ENCODE measurements at regions not wholly inside any gene's neighbourhood (a gene's known extent, or its start where the extent isn't known, plus 50 kb on each side); places are given as distances from the start of the nearest gene placed in this dataset.

GRCh38 chr3:44016818-44017217 is 224.9 kb upstream of the TOPAZ1 start:
- no peak overlapping the region for H3K4me3 Mint-ChIP-seq

GRCh38 chr3:44018926-44019325 is 222.8 kb upstream of the TOPAZ1 start:
- no peak for ATAC-seq

More at GRCh38 chr3:44016818-44017217, 224.9 kb upstream of the TOPAZ1 start:
- no peak for DNase-seq (ENCODE audit: low spot score)
- ATAC-seq, result peak in 1 of 2 donors; percentile 51
- Mint-ChIP-seq H3K4me1 (ENCODE audit: low read depth in 2 of 2) (no peaks in the 10 kb centered on the region), H3K27ac (no peak overlapping the region), H3K27me3 (peaks cover 33 to 55% of the 10 kb centered on the region in 2 donors), H3K9me3 (no peaks in the 10 kb centered on the region), H3K36me3 (no peaks in the 10 kb centered on the region)

GRCh38 chr3:44019736-44020135 is 221.9 kb upstream of the TOPAZ1 start:
- Mint-ChIP-seq H3K4me3 (no peak overlapping the region), H3K4me1 (ENCODE audit: low read depth in 2 of 2) (peaks cover 0 to 3% of the 10 kb centered on the region in 2 donors), H3K36me3 (no peaks in the 10 kb centered on the region), H3K9me3 (no peaks in the 10 kb centered on the region), H3K27me3 (peaks cover 42 to 79% of the 10 kb centered on the region in 2 donors), H3K27ac (no peak overlapping the region)
- DNase-seq (ENCODE audit: low spot score) (no peak), ATAC-seq (no peak)

More at GRCh38 chr3:44018926-44019325, 222.8 kb upstream of the TOPAZ1 start:
- Mint-ChIP-seq H3K36me3 (no peaks in the 10 kb centered on the region), H3K27ac (no peak overlapping the region), H3K4me3 (no peak overlapping the region), H3K4me1 (ENCODE audit: low read depth in 2 of 2) (peaks cover 0 to 3% of the 10 kb centered on the region in 2 donors), H3K9me3 (no peaks in the 10 kb centered on the region), H3K27me3 (peaks cover 39 to 71% of the 10 kb centered on the region in 2 donors)
- no peak for DNase-seq (ENCODE audit: low spot score)

GRCh38 chr3:44020143-44020542 is 221.5 kb upstream of the TOPAZ1 start:
- Mint-ChIP-seq H3K4me3 (no peak overlapping the region), H3K27ac (no peak overlapping the region), H3K36me3 (no peaks in the 10 kb centered on the region), H3K4me1 (ENCODE audit: low read depth in 2 of 2) (peaks cover 0 to 3% of the 10 kb centered on the region in 2 donors), H3K27me3 (peaks cover 40 to 83% of the 10 kb centered on the region in 2 donors), H3K9me3 (no peaks in the 10 kb centered on the region)
- ATAC-seq (no peak), DNase-seq (ENCODE audit: low spot score) (no peak)

GRCh38 chr3:44021651-44022594 is 219.8 kb upstream of the TOPAZ1 start:
- Mint-ChIP-seq H3K27me3 (peaks cover 38 to 90% of the 10 kb centered on the region in 2 donors), H3K27ac (no peak overlapping the region), H3K36me3 (no peaks in the 10 kb centered on the region), H3K4me3 (no peak overlapping the region), H3K9me3 (no peaks in the 10 kb centered on the region), H3K4me1 (ENCODE audit: low read depth in 2 of 2) (peaks cover 0 to 3% of the 10 kb centered on the region in 2 donors)
- no peak for DNase-seq (ENCODE audit: low spot score)
- ATAC-seq, result no peak

- no peak for ATAC-seq
- H3K36me3 Mint-ChIP-seq, result no peaks in the 10 kb centered on the region
- H3K9me3 Mint-ChIP-seq, result no peaks in the 10 kb centered on the region
- H3K27ac Mint-ChIP-seq, result no peak overlapping the region
- no peak overlapping the region for H3K4me3 Mint-ChIP-seq
- DNase-seq (ENCODE audit: low spot score), result no peak
- peaks cover 44 to 88% of the 10 kb centered on the region in 2 donors for H3K27me3 Mint-ChIP-seq
- H3K4me1 Mint-ChIP-seq (ENCODE audit: low read depth in 2 of 2), result peaks cover 0 to 3% of the 10 kb centered on the region in 2 donors
These were observed 217.6 kb upstream of the TOPAZ1 start for GRCh38 chr3:44023961-44024593.

- Mint-ChIP-seq H3K9me3 (no peaks in the 10 kb centered on the region), H3K36me3 (no peaks in the 10 kb centered on the region), H3K4me1 (ENCODE audit: low read depth in 2 of 2) (peaks cover 0 to 3% of the 10 kb centered on the region in 2 donors), H3K27ac (no peak overlapping the region), H3K4me3 (no peak overlapping the region), H3K27me3 (peaks cover 32 to 66% of the 10 kb centered on the region in 2 donors)
- ATAC-seq (no peak), DNase-seq (ENCODE audit: low spot score) (no peak)
These were observed 215.3 kb upstream of the TOPAZ1 start for GRCh38 chr3:44026220-44026865.

- no peak for DNase-seq (ENCODE audit: low spot score)
- Mint-ChIP-seq H3K4me1 (ENCODE audit: low read depth in 2 of 2) (no peaks in the 10 kb centered on the region), H3K4me3 (no peak overlapping the region), H3K9me3 (no peaks in the 10 kb centered on the region), H3K27me3 (peaks cover 26 to 57% of the 10 kb centered on the region in 2 donors), H3K36me3 (no peaks in the 10 kb centered on the region), H3K27ac (no peak overlapping the region)
- peak in 1 of 2 donors; percentile 50 for ATAC-seq
These were observed 212.6 kb upstream of the TOPAZ1 start for GRCh38 chr3:44029100-44029499.

- Mint-ChIP-seq H3K27me3 (peaks cover 25 to 45% of the 10 kb centered on the region in 2 donors), H3K4me1 (ENCODE audit: low read depth in 2 of 2) (no peaks in the 10 kb centered on the region), H3K27ac (no peak overlapping the region), H3K4me3 (no peak overlapping the region), H3K9me3 (no peaks in the 10 kb centered on the region), H3K36me3 (no peaks in the 10 kb centered on the region)
- DNase-seq (ENCODE audit: low spot score), result no peak
- no peak for ATAC-seq
These were observed 211.4 kb upstream of the TOPAZ1 start for GRCh38 chr3:44030285-44030684.

- H3K27ac Mint-ChIP-seq, result no peak overlapping the region
- ATAC-seq (no peak), DNase-seq (ENCODE audit: low spot score) (no peak)
- H3K4me3 Mint-ChIP-seq, result no peak overlapping the region
- no peaks in the 10 kb centered on the region for H3K36me3 Mint-ChIP-seq
- no peaks in the 10 kb centered on the region for H3K4me1 Mint-ChIP-seq (ENCODE audit: low read depth in 2 of 2)
- peaks cover 25 to 40% of the 10 kb centered on the region in 2 donors for H3K27me3 Mint-ChIP-seq
- H3K9me3 Mint-ChIP-seq, result no peaks in the 10 kb centered on the region
These were observed 210.9 kb upstream of the TOPAZ1 start for GRCh38 chr3:44030687-44031305.

GRCh38 chr3:44031387-44032380 is 210.0 kb upstream of the TOPAZ1 start:
- DNase-seq (ENCODE audit: low spot score) (no peak), ATAC-seq (no peak)
- H3K9me3 Mint-ChIP-seq, result no peaks in the 10 kb centered on the region
- no peak overlapping the region for H3K27ac Mint-ChIP-seq
- H3K4me1 Mint-ChIP-seq (ENCODE audit: low read depth in 2 of 2), result no peaks in the 10 kb centered on the region
- no peak overlapping the region for H3K4me3 Mint-ChIP-seq
- peaks cover 24 to 36% of the 10 kb centered on the region in 2 donors for H3K27me3 Mint-ChIP-seq
- no peaks in the 10 kb centered on the region for H3K36me3 Mint-ChIP-seq

GRCh38 chr3:44032487-44032886 is 209.2 kb upstream of the TOPAZ1 start:
- peaks cover 19 to 30% of the 10 kb centered on the region in 2 donors for H3K27me3 Mint-ChIP-seq
- no peaks in the 10 kb centered on the region for H3K36me3 Mint-ChIP-seq
- H3K9me3 Mint-ChIP-seq, result no peaks in the 10 kb centered on the region

More at GRCh38 chr3:44032487-44032886, 209.2 kb upstream of the TOPAZ1 start:
- no peaks in the 10 kb centered on the region for H3K4me1 Mint-ChIP-seq (ENCODE audit: low read depth in 2 of 2)
- DNase-seq (ENCODE audit: low spot score), result no peak
- no peak overlapping the region for H3K4me3 Mint-ChIP-seq
- H3K27ac Mint-ChIP-seq, result no peak overlapping the region
- no peak for ATAC-seq

All from natural killer cell treated with Interleukin-12 subunit alpha and Interleukin-12 subunit beta and Interleukin-15 and Interleukin-18, amount 100 ng/mL, for 72 hours (primary cell).